GM12864 (cell line): ENCODE measurements at regions not wholly inside any gene's neighbourhood (a gene's known extent, or its start where the extent isn't known, plus 50 kb on each side); places are given as distances from the start of the nearest gene placed in this dataset.

Experiments used
- DNase-seq: peaks from one replicate; pipeline ENCODE4 v3.0.0-alpha.2; 2011; ENCODE audit warnings: low read depth
- H3K4me3 ChIP-seq: 2 replicates; pipeline ENCODE4 v1.5.1; 2011; ENCODE audit warnings: mild to moderate bottlenecking, low read depth, low read length, control low read depth
- CTCF ChIP-seq: IDR thresholded peaks from 2 replicates; pipeline ENCODE4 v1.5.1; 2011; ENCODE audit warnings: low read depth, mild to moderate bottlenecking, moderate library complexity, low read length, control low read depth, inconsistent platforms; ENCODE audit errors: missing control alignments

DNA sequence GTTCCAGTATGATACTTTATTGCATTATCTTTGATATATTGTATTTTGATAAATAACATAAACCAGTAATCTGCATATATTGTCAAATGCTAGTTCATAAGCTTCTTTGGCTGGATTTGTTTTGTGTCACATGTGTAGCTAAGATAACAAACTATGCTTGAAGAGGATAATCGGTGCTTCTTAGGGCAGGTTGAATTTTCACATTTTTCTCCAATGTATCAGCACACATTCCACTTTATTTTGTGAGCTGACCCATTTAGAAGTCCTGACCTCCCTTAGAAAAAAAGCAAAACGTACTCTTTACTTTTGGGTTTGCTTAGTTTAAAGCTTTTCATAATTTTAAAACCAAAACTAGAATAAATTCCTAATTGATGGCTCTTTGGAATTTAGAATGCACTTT lies 277.7 kb upstream of the DDHD1 start:
- DNase-seq: no peak
- H3K4me3 ChIP-seq: no peak overlapping the region
- no peak for TF ChIP-seq CTCF

- DNase-seq: no peak
- TF ChIP-seq CTCF: peak; percentile 65
- H3K4me3 ChIP-seq: no peak overlapping the region
Observed at GRCh38 chr14:53412819-53413675, 259.9 kb upstream of the DDHD1 start.

DNA sequence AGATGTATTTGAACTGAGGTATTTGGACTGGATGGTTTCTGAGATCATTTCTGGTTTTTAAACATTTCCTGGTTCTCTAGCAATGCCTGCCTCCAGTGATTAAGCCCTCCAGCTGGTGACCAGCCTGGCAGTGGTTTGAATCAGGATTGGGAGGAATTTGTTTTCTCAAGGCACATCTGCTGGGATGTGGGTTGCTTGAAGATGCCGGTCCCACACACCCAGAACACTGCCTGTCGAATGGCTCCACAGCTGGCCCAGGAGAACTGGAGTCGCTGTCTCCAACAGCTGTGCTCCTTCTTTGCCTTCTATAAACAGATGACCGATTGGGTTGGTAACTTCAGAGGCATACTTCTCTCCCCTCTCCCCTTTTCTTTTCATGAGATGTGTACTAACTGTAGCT lies 258.0 kb upstream of the DDHD1 start:
- no peak for DNase-seq
- H3K4me3 ChIP-seq: no peak overlapping the region
- TF ChIP-seq CTCF: no peak

DNA sequence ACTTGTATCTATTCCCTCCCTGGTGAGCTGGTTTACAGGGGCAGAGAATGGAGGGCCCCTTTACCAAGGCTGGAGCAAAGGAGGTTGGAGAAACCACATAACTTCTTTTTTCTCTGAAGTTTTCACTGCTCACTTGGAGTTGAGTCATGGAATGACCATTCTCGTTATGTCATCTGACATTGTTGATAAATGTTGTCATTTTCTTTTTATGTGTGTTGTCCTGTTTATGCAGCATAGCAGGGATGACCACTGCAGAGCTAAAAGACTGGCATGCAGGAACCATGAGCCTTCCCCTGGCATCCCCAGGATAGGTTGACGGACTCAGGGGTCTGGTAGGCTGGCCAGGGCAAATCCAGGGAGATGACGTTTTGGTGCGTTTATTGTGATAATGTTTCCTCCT lies 256.8 kb upstream of the DDHD1 start:
- DNase-seq: no peak
- no peak overlapping the region for H3K4me3 ChIP-seq
- no peak for TF ChIP-seq CTCF

DNA sequence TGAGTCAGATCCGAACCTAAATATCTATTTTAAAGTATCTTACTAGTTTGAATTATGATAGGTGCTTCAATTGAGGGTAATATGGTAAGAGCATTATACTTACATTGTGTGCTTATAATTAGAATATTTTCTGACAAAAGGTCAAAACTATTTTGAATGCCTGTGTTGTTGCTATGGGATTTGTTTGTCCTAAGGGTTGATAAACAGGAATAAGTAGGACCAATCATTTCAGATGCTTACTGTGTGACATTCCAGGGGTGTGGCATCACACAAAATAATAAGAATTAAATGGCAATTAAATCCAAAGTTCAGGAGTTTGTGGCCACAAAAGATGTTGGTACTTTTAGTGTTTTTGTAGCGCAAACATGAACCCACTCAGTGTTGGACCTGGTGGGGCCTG lies 256.2 kb upstream of the DDHD1 start:
- no peak overlapping the region for H3K4me3 ChIP-seq
- TF ChIP-seq CTCF: no peak
- no peak for DNase-seq

DNA sequence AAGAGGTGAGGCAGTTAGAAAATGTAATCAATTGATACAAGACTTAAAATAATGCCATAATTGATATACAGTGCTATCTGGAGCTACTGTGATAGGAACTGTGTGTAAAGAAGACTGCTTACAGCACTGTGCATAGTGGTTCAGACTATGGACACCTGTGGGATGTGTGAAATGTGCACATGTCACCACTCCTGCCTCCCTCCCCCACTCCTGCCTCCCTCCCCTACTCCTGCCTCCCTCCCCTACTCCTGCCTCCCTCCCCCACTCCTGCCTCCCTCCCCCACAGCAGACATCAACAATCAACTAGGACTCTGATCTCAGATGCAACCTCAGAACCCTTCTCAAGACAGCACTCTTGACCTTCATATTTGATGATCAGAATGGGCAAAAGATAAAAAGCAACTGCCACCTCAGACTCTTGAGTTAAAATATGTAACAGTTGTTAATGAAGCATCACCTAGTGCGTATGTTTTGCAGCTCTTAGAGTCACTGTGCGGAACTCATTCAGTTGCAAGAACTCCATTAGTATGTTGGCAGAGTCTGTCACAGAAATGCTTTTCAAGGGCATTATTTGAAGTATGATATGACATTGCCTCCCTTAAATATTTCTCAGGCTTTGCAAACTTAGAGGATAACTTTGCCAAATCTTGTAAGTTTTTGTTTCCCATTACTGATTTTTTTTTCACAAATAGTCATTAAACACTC lies 255.2 kb upstream of the DDHD1 start:
- no peak for TF ChIP-seq CTCF
- no peak for DNase-seq
- no peak overlapping the region for H3K4me3 ChIP-seq
